Stomach (tissue), 8 donors: ENCODE measurements at regions not wholly inside any gene's neighbourhood (a gene's known extent, or its start where the extent isn't known, plus 50 kb on each side); places are given as distances from the start of the nearest gene placed in this dataset.

ENCODE experiments used
- DNase-seq, 2 donors: peaks; one replicate each; pipeline versions ENCODE4 v3.0.0 to v3.0.0-alpha.2; 2013 to 2019
- H3K27ac ChIP-seq, 5 donors: fragments of 200-600 bp in 4 of 5; sonication (generic) in 4 of 5; one replicate each; pipeline ENCODE4 v1.5.1; 2013 to 2019; ENCODE audit warnings: mild to moderate bottlenecking in 1 of 5, moderate library complexity in 1 of 5
- H3K27me3 ChIP-seq, 3 donors: fragments of 200-600 bp; sonication (generic); one replicate each; pipeline ENCODE4 v1.5.1; 2017 to 2019; ENCODE audit warnings: mixed run types in 1 of 3
- H3K36me3 ChIP-seq, 4 donors: fragments of 200-600 bp; sonication (generic); 1 replicate in 3 of 4; 2 replicates in 1 of 4; pipeline ENCODE4 v1.5.1; 2016 to 2019
- H3K4me1 ChIP-seq, 4 donors: fragments of 200-600 bp; sonication (generic); one replicate each; pipeline ENCODE4 v1.5.1; 2016 to 2019
- H3K4me3 ChIP-seq, 4 donors: fragments of 200-600 bp; sonication (generic) in 3 of 4; one replicate each; pipeline ENCODE4 v1.5.1; 2016 to 2019; ENCODE audit warnings: mild to moderate bottlenecking in 1 of 4
- H3K9me3 ChIP-seq, 4 donors: fragments of 200-600 bp; sonication (generic); one replicate each; pipeline ENCODE4 v1.5.1; 2016 to 2019
- EP300 ChIP-seq: sonication (generic); formaldehyde crosslinking; IDR thresholded peaks from one replicate; pipeline ENCODE4 v1.6.1; 2017; ENCODE audit warnings: antibody characterized with exemption
- POLR2A ChIP-seq, 4 donors: fragments of 450-650 bp; IDR thresholded peaks; one replicate each; pipeline ENCODE4 v1.6.1; 2016; ENCODE audit warnings: antibody characterized with exemption in 4 of 4, control low read depth in 2 of 4, mild to moderate bottlenecking in 1 of 4, moderate library complexity in 1 of 4
- POLR2AphosphoS5 ChIP-seq, 3 donors: sonication (generic); formaldehyde crosslinking; IDR thresholded peaks; one replicate each; pipeline ENCODE4 v1.6.1; 2016; ENCODE audit warnings: antibody characterized with exemption in 3 of 3
- WGBS, 5 donors: extraction: QIAGEN DNeasy Blood & Tissue Kit in 3 of 5; methylation state at CpG; one replicate each; pipeline versions ENCODE4 v1.1.5 to v1.1.7; 2013 to 2018; 5-methylcytosine and 5-hydroxymethylcytosine counted together
- intact Hi-C: fragments of 100-400 bp; cut with DNase I; formaldehyde crosslinking; loops from one replicate; pipeline ENCODE4 v1.15.1; 2023; ENCODE audit warnings: low total_unique reads
- TF ChIP-seq, protein P1 (sequence below), 7 experiments: fragments of 450-650 bp in 4 of 7; fragments of 200-600 bp in 3 of 7; sonication (generic) in 3 of 7; IDR thresholded peaks; one replicate each; pipeline ENCODE4 v1.5.1; 2016 to 2019; ENCODE audit warnings: antibody characterized with exemption in 7 of 7, control low read depth in 2 of 7, mild to moderate bottlenecking in 1 of 7
- donor health status: healthy with polysubstance abuse.
- donor health status: Bipolar disorder and iron deficiency.
- donor health status: healthy.

DNA sequence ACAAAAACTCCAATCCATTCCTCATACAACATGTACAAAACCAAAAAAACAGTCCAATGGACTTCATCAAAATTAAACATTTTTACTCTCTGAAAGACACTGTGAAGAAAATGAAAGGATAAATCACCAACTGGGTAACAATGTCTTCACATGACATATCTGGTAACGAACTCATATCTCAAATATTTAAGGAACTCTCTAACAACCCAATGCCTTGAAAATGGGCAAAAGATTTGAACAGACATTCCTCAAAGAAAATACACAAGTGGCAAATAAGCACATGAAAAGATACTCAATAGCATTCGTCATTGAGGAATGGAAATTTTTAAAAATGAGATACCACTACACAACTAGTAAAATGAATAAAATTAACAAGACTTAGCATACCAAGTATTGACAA, 198.7 kb upstream of the RASSF8 start:
- H3K4me1 ChIP-seq = no peaks in the 10 kb centered on the region
- DNase-seq = no peak
- H3K36me3 ChIP-seq = no peaks in the 10 kb centered on the region
- H3K27me3 ChIP-seq = no peaks in the 10 kb centered on the region
- WGBS, 5 donors = 65 to 83% (median 70%) methylated on average over 2 of the region's 2 CpGs
- no peaks in the 10 kb centered on the region for H3K9me3 ChIP-seq
- no peak overlapping the region for H3K27ac ChIP-seq
- no peak for TF ChIP-seq POLR2AphosphoS5 (IDR thresholded peaks at IDR 0.05)
- H3K4me3 ChIP-seq = no peak overlapping the region
- intact Hi-C loops = no loop called here

DNA sequence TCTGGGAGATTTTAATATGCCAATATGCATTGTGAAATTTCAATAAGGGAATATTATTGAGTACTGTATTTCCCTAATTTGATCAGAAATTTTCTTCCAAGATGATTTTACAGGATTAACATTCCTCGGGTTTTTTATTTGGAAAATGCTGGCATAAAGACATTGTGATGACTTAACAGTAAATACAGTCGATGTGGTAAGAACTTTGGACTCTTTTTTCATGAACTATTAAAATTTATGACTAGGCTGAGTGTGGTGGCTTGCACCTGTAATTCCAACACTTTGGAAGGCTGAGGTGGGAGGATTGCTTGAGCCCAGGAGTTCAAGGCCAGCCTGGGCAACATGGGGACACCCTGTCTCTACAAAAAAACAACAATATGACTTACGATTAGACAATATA, 197.1 kb upstream of the RASSF8 start:
- H3K27me3 ChIP-seq = no peaks in the 10 kb centered on the region
- no peak overlapping the region for H3K4me3 ChIP-seq
- WGBS, 5 donors = 70 to 76% (median 72%) methylated on average over 3 of the region's 3 CpGs
- no peak for TF ChIP-seq POLR2AphosphoS5 (IDR thresholded peaks at IDR 0.05)
- TF ChIP-seq POLR2A (IDR thresholded peaks at IDR 0.05) = no peak
- TF ChIP-seq EP300 = no peak
- TF ChIP-seq, protein P1, sequence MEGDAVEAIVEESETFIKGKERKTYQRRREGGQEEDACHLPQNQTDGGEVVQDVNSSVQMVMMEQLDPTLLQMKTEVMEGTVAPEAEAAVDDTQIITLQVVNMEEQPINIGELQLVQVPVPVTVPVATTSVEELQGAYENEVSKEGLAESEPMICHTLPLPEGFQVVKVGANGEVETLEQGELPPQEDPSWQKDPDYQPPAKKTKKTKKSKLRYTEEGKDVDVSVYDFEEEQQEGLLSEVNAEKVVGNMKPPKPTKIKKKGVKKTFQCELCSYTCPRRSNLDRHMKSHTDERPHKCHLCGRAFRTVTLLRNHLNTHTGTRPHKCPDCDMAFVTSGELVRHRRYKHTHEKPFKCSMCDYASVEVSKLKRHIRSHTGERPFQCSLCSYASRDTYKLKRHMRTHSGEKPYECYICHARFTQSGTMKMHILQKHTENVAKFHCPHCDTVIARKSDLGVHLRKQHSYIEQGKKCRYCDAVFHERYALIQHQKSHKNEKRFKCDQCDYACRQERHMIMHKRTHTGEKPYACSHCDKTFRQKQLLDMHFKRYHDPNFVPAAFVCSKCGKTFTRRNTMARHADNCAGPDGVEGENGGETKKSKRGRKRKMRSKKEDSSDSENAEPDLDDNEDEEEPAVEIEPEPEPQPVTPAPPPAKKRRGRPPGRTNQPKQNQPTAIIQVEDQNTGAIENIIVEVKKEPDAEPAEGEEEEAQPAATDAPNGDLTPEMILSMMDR (IDR thresholded peaks at IDR 0.05) = no peak
- H3K27ac ChIP-seq = no peak overlapping the region
- no peak for DNase-seq
- no peaks in the 10 kb centered on the region for H3K36me3 ChIP-seq
- intact Hi-C loops = no loop called here
- no peaks in the 10 kb centered on the region for H3K9me3 ChIP-seq
- H3K4me1 ChIP-seq = no peaks in the 10 kb centered on the region

DNA sequence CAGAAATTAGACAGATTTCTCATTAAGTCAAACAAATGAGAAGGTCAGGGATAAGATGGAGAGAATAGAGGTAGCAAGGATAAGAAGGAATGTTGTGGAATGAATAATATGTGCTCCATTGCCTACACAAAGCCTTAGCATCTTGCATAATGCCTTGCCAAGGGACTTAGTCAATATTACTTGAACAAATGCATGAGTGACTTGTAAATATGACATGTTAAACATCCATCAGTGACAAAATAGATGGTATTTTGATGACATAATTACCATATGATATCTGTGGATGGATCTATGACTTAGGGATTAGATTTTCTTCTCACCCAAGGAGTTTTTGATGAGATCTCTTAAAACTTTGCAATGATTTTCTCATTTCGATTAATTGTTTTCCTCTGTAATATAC, 194.1 kb upstream of the RASSF8 start:
- Histone ChIP-seq H3K27me3 (no peaks in the 10 kb centered on the region), H3K27ac (no peak overlapping the region), H3K4me3 (no peak overlapping the region), H3K9me3 (no peaks in the 10 kb centered on the region), H3K4me1 (no peaks in the 10 kb centered on the region), H3K36me3 (no peaks in the 10 kb centered on the region)
- WGBS, 5 donors = 86 to 100% (median 94%) methylated on average over 1 of the region's 1 CpG
- TF ChIP-seq EP300 (no peak), POLR2A (IDR thresholded peaks at IDR 0.05) (no peak), POLR2AphosphoS5 (IDR thresholded peaks at IDR 0.05) (no peak)
- TF ChIP-seq, protein P1 (IDR thresholded peaks at IDR 0.05) = no peak
- intact Hi-C loops = no loop called here
- DNase-seq = no peak

DNA sequence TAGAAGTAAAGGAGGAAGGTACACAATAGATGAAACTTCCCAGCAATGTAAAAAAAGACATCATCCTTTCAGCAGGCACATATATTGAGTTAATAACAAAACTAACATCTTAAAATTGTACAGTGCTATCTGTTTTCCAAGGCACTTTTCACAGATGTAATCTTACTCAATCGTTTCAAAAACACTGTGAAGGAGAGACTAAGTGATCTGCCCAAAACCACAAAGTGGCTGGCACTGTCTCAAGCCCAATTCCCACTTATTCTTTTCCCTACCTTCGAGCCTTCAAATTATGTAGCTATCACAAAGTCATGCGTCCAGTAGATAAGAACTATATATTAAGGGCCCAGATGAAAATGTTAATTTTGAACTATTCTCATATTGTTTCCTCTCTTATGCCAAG, 193.6 kb upstream of the RASSF8 start:
- no peak overlapping the region for H3K27ac ChIP-seq
- no peak overlapping the region for H3K4me3 ChIP-seq
- 36 to 62% (median 53%) methylated on average over 3 of the region's 3 CpGs for WGBS, 5 donors
- no peaks in the 10 kb centered on the region for H3K36me3 ChIP-seq
- H3K9me3 ChIP-seq = no peaks in the 10 kb centered on the region
- no peak for TF ChIP-seq EP300
- TF ChIP-seq POLR2A (IDR thresholded peaks at IDR 0.05) = no peak
- no peak for DNase-seq
- H3K27me3 ChIP-seq = no peaks in the 10 kb centered on the region
- H3K4me1 ChIP-seq = no peaks in the 10 kb centered on the region
- intact Hi-C loops = no loop called here

DNA sequence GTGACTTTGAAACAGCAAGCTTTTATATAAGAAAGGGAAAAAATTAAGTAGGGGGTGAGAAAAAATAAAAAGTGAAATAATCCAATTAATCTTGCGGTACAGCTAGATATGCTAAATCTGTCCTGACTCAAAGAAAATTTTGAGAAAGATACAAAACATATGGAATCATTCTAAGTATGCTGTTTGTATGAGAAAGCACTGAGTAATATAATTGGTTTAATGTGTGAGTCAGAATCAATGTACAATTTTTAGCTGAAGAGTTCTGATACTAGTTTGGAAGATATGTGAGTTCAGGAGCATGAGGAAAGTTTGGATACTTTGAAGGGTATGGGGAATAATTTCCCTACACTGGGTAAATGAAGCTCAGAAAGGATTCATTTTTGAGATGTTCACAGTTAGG, 190.9 kb upstream of the RASSF8 start:
- no peak for TF ChIP-seq EP300
- no peak for TF ChIP-seq POLR2AphosphoS5 (IDR thresholded peaks at IDR 0.05)
- TF ChIP-seq POLR2A (IDR thresholded peaks at IDR 0.05) = no peak
- TF ChIP-seq, protein P1 (IDR thresholded peaks at IDR 0.05) = no peak
- intact Hi-C loops = no loop called here

More for the DNA sequence above, 190.9 kb upstream of the RASSF8 start:
- no peak for DNase-seq
- no peaks in the 10 kb centered on the region for H3K27me3 ChIP-seq
- no peaks in the 10 kb centered on the region for H3K36me3 ChIP-seq
- H3K4me3 ChIP-seq = no peak overlapping the region
- no peak overlapping the region for H3K27ac ChIP-seq
- H3K9me3 ChIP-seq = no peaks in the 10 kb centered on the region
- H3K4me1 ChIP-seq = no peaks in the 10 kb centered on the region
- 90 to 97% (median 95%) methylated on average over 1 of the region's 1 CpG for WGBS, 5 donors
